ENCODE measurements at regions not wholly inside any gene's neighbourhood (a gene's known extent, or its start where the extent isn't known, plus 50 kb on each side); places are given as distances from the start of the nearest gene placed in this dataset.

DNA sequence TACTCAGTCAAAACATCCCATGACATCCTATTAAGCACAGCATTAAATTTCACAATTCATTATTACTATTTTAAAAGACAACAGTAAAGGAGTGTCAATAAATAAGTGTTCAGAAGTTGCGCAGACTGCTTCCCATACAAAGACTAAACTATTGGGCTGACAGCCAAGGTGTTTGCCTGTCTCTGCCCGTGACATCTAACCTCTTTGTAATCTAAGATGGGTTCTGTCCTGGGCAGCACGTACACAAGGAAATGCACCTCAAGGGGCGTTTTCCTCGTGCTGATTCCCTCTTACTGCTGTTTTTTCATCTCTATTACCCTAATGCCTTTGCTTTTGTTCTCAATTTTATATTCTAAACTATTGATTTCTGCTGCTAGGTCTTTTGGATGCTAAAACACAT lies 216.3 kb downstream of the NHLRC3 start:
- ATAC-seq (no peak), FAIRE-seq (no peak)
- TF ChIP-seq FOXA1 (IDR thresholded peaks at IDR 0.05; ENCODE audit: borderline replicate concordance) (no peak), BRCA1 (IDR thresholded peaks at IDR 0.05) (no peak), BRCA1 (CRISPR knock-in tag; IDR thresholded peaks at IDR 0.05) (no peak), LCOR (CRISPR knock-in tag; IDR thresholded peaks at IDR 0.05) (no peak), ZNF263 (CRISPR knock-in tag; IDR thresholded peaks at IDR 0.05; ENCODE audit: borderline replicate concordance) (no peak), ZNF79 (CRISPR knock-in tag; IDR thresholded peaks at IDR 0.05; ENCODE audit: low read depth) (no peak), ZBTB8A (IDR thresholded peaks at IDR 0.05; ENCODE audit: partially characterized antibody) (no peak), MCM7 (IDR thresholded peaks at IDR 0.05) (no peak), NFRKB (IDR thresholded peaks at IDR 0.05; ENCODE audit: low read depth) (no peak), RAD21 (CRISPR knock-in tag; conservative IDR thresholded peaks at IDR 0.05 in 1 of 2, IDR thresholded peaks at IDR 0.05 in 1 of 2) (no peak), PHF20 (IDR thresholded peaks at IDR 0.05; ENCODE audit: partially characterized antibody) (no peak), CBX5 (IDR thresholded peaks at IDR 0.05; ENCODE audit: borderline replicate concordance, low read depth) (no peak), MECOM (CRISPR knock-in tag; IDR thresholded peaks at IDR 0.05) (no peak)
- TF ChIP-seq, protein P1, sequence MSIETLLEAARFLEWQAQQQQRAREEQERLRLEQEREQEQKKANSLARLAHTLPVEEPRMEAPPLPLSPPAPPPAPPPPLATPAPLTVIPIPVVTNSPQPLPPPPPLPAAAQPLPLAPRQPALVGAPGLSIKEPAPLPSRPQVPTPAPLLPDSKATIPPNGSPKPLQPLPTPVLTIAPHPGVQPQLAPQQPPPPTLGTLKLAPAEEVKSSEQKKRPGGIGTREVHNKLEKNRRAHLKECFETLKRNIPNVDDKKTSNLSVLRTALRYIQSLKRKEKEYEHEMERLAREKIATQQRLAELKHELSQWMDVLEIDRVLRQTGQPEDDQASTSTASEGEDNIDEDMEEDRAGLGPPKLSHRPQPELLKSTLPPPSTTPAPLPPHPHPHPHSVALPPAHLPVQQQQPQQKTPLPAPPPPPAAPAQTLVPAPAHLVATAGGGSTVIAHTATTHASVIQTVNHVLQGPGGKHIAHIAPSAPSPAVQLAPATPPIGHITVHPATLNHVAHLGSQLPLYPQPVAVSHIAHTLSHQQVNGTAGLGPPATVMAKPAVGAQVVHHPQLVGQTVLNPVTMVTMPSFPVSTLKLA (conservative IDR thresholded peaks at IDR 0.05) = no peak
- TF ChIP-seq, protein P2, sequence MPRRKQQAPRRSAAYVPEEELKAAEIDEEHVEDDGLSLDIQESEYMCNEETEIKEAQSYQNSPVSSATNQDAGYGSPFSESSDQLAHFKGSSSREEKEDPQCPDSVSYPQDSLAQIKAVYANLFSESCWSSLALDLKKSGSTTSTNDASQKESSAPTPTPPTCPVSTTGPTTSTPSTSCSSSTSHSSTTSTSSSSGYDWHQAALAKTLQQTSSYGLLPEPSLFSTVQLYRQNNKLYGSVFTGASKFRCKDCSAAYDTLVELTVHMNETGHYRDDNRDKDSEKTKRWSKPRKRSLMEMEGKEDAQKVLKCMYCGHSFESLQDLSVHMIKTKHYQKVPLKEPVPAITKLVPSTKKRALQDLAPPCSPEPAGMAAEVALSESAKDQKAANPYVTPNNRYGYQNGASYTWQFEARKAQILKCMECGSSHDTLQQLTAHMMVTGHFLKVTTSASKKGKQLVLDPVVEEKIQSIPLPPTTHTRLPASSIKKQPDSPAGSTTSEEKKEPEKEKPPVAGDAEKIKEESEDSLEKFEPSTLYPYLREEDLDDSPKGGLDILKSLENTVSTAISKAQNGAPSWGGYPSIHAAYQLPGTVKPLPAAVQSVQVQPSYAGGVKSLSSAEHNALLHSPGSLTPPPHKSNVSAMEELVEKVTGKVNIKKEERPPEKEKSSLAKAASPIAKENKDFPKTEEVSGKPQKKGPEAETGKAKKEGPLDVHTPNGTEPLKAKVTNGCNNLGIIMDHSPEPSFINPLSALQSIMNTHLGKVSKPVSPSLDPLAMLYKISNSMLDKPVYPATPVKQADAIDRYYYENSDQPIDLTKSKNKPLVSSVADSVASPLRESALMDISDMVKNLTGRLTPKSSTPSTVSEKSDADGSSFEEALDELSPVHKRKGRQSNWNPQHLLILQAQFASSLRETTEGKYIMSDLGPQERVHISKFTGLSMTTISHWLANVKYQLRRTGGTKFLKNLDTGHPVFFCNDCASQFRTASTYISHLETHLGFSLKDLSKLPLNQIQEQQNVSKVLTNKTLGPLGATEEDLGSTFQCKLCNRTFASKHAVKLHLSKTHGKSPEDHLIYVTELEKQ (CRISPR knock-in tag; IDR thresholded peaks at IDR 0.05) = no peak
- TF ChIP-seq, protein P3, sequence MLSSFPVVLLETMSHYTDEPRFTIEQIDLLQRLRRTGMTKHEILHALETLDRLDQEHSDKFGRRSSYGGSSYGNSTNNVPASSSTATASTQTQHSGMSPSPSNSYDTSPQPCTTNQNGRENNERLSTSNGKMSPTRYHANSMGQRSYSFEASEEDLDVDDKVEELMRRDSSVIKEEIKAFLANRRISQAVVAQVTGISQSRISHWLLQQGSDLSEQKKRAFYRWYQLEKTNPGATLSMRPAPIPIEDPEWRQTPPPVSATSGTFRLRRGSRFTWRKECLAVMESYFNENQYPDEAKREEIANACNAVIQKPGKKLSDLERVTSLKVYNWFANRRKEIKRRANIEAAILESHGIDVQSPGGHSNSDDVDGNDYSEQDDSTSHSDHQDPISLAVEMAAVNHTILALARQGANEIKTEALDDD (IDR thresholded peaks at IDR 0.05) = no peak
- TF ChIP-seq, protein P4, sequence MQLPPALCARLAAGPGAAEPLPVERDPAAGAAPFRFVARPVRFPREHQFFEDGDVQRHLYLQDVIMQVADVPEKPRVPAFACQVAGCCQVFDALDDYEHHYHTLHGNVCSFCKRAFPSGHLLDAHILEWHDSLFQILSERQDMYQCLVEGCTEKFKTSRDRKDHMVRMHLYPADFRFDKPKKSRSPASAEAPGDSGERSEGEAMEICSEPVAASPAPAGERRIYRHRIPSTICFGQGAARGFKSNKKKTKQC (CRISPR knock-in tag; IDR thresholded peaks at IDR 0.05) = no peak

More for the DNA sequence above, 216.3 kb downstream of the NHLRC3 start:
- Histone ChIP-seq H3K27me3 (ENCODE audit: control insufficient read depth in 2 of 2, insufficient read depth in 2 of 2, low read length in 2 of 2) (no peaks in the 10 kb centered on the region), H3K4me2 (ENCODE audit: insufficient read depth, low read length) (no peak overlapping the region), H2AFZ (ENCODE audit: low read depth, low read length) (no peak overlapping the region), H4K20me1 (replicated peaks; ENCODE audit: control insufficient read depth, insufficient read depth, low read length) (no peaks in the 10 kb centered on the region), H3K4me1 (replicated peaks in 1 of 2; ENCODE audit: control insufficient read depth in 2 of 2, insufficient read depth in 2 of 2, low read length in 2 of 2) (no peaks in the 10 kb centered on the region), H3K9me1 (ENCODE audit: control insufficient read depth, insufficient read depth, low read length) (no peaks in the 10 kb centered on the region), H3K9me3 (replicated peaks; ENCODE audit: control insufficient read depth, insufficient read depth, low read depth, low read length) (no peaks in the 10 kb centered on the region), H3K9ac (ENCODE audit: insufficient read depth in 1 of 2, low read depth in 2 of 2, low read length in 2 of 2) (no peak overlapping the region), H3K36me3 (ENCODE audit: control insufficient read depth, insufficient read depth, low read length) (no peaks in the 10 kb centered on the region), H3K4me3 (no peak overlapping the region), H3K79me2 (ENCODE audit: control insufficient read depth, insufficient read depth, low read length) (no peaks in the 10 kb centered on the region), H3K27ac (ENCODE audit: extremely low read depth, low read depth, low read length) (no peak overlapping the region)
- POLR2A ChIA-PET = no interaction called here
- in situ Hi-C loops (cut with MboI) (no loop called here), intact Hi-C loops (cut with micrococcal nuclease) (no loop called here)
- CTCF ChIA-PET (ENCODE audit: low intra/inter-chr PET ratio) = no interaction called here
- BruUV-seq (replicated peaks) = no TSS peak
- 0% methylated on average over 5 of the region's 5 CpGs for WGBS (ENCODE audit: insufficient coverage, low coverage, missing lambda C conversion rate)
- DNase-seq (ENCODE audit: extremely low read depth in 1 of 4, low spot score in 3 of 4) = no peak
